ENCODE measurements at regions not wholly inside any gene's neighbourhood (a gene's known extent, or its start where the extent isn't known, plus 50 kb on each side); places are given as distances from the start of the nearest gene placed in this dataset.

DNA sequence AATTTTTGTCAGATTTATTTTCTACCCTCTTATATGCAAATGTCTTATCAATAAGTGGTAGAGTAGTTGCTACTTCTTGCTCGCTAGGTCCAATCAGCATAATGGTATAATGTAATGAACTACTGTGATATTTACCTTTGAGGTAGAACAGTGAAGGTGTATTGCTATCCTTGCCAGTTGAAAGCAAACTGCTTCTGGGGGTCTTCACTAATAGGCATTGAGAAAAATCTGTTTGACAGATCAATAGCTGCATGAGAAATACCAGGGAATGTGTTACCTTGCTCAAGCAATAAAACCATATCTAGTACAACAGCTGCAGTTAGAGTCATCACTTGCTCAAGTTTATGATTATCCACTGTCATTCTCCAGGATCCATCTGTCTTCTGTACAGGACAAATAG, 50.1 kb upstream of the EFEMP1 start:
- no peak for DNase-seq (ENCODE audit: low read depth in 2 of 2)

DNA sequence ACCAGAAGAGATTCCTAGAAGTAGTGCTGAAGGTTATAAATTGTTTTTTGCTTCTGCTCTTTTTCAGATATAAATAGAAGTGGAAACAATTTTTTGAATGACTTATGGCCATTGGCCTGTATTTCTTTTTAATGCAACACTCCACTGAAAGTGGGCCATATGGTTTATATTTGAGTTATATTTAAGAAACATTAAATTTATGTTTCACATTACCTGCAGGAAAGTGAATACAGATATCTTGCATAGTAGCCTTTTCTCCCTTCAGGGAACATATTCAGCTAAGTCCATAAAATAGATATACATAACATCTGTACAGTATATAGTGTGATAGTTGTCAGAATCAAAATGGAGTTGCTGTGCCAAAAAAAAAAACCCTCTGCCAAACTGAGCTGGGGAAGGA, 53.1 kb upstream of the EFEMP1 start:
- DNase-seq (ENCODE audit: low read depth in 2 of 2): no peak

DNA sequence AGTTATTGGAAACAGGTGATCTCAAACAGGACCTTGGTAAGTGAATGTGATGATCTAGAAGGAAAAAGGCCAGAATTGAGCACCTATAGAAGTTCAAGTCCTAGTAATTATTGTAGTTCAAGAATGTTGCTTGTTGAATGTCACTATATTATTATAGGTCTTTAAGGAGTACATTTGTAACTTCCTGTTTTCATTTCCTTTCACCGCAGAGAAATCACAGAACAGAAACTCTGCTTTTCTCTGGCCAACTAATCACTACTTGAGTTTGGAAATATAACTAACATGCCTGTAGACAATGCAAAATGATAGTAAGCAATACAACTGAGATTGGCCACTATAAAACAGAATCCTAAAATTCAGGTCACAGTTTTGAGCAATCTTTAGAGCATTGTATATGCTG, 61.8 kb upstream of the EFEMP1 start:
- no peak for DNase-seq (ENCODE audit: low read depth in 2 of 2)

DNA sequence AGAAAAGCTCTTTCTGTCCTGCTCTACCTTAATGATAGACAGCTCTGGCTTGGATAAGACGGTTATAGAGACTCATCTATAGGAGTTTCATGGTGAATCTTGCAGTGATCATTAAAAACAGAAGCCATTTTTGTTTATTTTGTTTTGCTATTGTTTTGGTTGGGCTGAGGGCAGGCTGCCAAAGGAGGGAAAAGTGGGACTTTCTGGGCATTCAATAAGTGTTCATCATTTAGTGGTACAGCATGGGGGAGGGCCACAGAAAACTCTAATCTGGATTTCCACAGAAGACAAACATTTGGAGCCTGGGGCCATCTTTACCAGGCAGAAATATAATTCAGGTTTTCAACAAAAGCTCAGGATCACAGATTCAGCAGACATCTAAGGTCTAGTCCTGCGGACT, 62.4 kb upstream of the EFEMP1 start:
- DNase-seq (ENCODE audit: low read depth in 2 of 2): no peak

DNA sequence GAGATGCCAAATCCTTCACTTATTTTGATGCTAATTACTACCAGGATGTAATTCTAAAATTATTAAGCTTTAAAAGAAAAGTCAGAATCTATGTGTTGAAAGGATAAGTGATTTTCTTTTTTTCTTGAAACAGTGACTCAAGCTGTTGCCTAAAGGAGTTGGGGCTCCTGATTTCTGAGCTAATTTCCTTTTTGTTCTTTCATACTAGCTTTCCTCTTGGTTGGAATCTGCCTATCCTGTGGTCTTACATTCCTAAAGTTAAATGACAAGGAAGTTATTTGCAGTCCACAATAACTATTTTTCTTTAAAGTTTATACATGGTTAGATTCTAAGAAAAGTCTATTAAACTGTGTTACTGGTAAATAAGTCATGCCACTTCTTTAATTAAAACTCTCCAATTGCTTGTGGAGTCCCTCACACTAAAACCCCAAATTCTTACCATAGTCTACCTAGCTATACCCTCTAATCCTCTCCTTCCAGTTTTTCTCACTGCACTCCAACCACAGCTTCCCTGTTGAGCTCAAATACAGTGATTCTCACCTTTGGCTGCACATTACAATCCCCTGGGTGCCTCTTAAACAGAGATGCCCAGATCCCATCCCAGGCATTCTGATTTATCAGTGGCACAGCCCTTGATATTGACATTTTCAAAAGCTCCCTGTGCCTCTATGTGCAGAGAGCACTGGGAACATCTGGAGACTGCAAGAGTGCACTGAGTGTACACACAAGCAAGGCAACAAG, 63.3 kb upstream of the EFEMP1 start:
- no peak for DNase-seq (ENCODE audit: low read depth in 2 of 2)

DNA sequence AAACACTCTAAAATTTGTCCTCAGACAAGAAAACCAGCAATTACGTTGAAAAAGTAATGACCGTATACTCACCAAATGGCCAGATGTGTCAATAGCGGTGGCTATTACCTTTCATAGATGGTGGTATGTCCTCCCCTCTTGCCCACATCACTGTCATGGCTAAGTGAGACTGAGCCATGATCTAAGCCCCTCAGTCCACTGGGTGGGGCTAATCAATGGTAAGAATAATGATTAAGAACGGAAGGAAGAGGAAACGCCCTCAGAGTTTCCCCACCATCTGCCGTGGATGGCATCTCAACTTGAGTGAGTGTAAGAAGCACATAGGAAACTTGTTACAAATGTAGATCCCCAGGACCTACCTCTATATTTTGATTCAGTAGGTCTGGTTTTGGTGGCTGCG, 65.8 kb upstream of the EFEMP1 start:
- DNase-seq (ENCODE audit: low read depth in 2 of 2): no peak

DNA sequence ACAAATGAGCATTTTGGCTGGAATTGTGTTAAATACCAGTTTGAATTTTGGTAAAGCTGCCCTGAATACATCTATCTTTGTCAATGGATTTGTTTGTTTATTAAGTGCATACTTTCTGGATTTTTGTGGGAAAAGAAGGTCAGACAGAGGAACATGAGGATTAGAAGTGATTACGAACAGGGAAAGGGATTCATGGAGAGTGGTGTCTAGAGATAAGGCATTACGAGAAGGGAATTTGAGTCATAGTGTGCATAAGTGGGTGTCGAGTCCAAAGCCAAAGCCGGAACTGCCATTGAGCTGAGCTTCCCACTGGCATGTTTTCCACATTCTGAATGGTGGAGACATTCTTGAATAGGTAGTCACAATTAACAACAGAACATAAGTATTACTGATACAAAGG, 68.9 kb upstream of the EFEMP1 start:
- DNase-seq (ENCODE audit: low read depth in 2 of 2): peak; percentile 100

DNA sequence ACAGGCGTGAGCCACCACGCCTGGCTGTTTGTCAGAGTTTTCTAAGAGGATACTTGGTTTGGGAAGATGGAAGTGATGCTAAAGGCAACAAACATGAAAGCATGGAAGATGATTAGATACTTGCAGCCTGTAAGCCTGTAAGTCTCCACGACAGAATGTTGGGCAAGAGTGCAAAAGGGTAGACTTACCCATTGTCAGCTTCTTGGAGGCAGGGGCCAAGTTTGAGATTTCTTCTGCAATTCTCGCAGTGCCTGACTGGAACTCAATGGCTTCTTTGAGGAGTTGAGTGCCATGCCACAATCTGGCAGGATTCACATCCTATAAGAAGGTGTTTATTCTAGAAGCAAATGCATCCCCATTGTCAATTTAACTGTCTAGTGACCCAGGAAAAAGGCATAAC, 70.1 kb upstream of the EFEMP1 start:
- no peak for DNase-seq (ENCODE audit: low read depth in 2 of 2)

DNA sequence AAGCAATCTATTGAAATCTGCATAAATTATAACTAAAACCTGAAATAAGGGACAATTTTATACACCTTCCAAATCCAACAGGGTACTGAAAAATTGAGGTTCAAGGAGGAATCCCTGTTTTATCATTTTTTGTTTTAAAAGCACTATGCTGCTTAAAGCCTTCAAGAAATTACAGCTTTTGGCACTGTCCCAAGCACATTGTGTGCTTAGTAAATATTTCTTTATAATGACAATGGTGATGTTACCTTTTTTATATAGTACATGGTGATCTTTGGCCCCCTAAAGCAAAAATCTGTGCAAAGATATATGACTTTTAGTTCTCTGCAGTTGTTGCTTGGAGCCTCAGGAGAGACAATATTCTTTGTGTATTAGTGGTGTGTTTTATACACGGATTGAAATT, 71.6 kb upstream of the EFEMP1 start:
- no peak for DNase-seq (ENCODE audit: low read depth in 2 of 2)

DNA sequence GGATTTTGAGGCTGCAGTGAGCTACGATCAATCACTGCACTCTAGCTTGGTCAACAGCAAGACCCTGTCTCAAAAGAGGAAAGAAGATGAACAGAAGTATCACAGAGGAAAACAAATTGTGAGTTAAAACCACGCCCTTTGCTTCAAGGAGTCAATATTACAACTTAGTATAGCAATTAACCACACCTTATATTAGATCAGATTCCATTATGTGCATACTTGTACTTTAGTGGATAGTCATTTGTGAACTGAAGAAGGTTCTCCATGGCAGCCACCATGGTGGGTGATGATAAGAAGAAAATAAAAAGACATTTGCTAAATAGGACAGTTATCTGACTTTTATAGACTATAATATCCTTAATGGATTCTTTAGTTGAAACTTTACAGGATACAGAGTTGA, 72.3 kb upstream of the EFEMP1 start:
- no peak for DNase-seq (ENCODE audit: low read depth in 2 of 2)

DNA sequence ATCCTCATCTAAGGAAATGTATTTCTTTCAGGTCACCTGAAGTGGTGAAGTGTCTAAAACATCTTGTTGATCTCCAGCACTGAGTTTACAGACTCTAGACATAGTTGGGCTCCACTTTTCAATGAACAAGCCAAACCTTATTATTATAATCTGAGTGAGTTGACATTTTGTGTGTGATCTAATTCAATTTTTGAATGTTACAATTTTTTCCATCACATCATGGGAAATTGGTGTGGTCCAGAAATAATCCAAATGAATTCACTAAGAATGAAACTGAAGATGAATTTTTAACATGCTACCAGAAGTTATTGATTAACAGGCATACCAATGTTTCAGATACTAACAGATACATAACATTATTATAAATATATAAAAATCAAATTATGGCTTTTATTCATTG, 75.6 kb upstream of the EFEMP1 start:
- DNase-seq (ENCODE audit: low read depth in 2 of 2): no peak

DNA sequence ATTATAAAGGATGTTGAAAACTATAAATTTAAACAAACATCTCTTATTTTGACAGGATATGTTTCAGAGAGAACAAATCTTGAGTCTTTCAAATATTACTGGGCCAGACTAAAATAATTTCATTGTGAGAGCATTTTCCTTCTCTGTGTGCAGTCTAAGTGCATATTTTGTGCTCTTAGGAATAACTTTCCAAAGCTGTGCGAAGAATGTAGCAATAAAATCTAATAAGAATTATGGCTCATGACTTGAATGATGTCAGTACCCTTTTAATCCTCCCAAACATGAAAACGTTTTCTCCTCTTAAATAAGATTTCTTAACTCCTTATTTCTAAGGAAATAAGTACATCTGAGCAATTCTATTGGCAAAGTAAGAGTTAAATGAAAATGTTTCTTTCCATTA, 76.2 kb upstream of the EFEMP1 start:
- no peak for DNase-seq (ENCODE audit: low read depth in 2 of 2)

DNA sequence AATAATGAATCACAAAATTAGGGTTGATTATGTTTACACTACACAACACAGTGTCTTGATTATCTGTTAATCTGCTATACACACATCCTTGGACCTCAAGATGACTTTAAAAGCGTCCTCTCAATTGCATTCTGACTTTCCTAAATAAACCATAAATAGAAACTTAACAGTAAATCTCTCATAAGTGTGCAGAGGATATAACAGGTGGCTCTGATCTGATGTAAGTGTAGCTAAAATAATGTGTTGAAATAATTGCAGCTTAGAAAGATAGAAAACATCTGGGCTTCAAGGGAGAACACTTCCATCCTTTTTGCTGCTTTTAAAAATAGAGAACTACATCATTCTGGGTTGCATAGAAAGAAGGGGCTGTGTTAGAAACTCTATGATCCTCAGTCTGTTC, 78.4 kb upstream of the EFEMP1 start:
- no peak for DNase-seq (ENCODE audit: low read depth in 2 of 2)

DNA sequence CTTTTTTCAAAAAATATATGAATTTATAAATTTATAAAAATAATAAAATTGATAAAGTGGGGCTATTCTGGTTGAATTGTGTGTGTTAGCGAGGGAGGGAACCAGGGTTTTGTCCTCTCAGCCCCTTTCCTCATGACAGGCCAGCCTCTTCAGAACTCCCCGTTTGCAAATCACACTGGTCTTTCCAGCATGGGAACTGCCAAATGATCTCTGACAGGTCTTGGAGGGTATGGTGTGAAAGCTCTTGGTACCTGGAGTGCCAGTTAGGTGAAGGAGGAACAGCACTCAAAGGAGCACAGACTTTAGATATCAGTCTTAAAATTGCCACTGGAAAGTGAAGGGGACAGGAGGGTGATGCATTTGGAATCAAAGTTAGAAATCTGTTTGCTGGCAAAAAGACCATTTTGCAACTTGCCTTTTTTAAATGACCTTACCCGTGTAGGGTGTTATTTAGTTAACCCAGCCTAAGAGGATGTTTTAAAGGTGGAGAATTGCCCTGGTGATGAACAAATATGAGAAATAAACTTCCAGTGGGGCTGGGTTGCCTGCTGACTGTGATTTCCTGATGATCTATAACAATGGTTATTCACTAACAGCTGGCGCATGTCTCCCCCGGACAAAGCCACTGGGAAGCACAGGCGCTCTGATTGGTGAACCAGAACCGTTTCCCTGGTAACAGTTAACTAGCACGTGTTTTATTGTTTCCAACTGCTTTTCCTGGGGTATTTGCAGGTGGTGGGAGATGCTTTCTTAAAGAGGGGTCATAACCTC, 85.3 kb upstream of the EFEMP1 start:
- DNase-seq (ENCODE audit: low read depth in 2 of 2): peak; percentile 68 to 75

DNA sequence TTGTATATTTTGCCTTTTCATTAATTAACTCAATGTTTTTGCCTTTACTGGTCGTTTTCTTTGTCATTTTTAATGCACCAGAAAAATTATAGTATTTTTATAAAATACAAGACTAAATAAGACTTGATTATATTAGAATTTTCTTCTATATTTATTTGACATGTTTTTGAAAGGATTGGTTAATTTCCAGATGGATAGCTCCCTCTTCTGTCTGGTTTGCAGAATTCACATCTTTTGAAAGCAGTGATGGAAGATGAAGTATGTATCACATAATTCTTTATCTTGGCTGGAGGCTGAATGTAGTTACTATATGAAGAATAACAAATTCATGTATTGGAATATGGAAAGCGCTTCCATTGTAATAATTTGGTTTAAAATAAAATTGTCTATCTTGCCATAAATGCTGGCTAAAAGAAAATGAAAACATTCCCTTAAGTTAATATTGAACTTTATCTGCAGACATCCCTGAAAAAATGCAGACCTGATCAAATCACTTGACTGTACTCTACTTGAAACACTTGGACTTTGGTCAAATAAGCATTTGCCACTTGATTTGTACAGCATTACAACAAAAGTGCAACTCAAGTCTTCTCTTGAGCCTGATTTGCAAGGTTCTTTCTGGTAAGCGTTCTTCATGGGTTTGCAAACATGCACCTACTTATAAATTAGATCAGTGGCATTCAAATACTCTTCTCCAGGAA, 86.3 kb upstream of the EFEMP1 start:
- DNase-seq (ENCODE audit: low read depth in 2 of 2): peak in 1 of 2 experiments; percentile 44

DNA sequence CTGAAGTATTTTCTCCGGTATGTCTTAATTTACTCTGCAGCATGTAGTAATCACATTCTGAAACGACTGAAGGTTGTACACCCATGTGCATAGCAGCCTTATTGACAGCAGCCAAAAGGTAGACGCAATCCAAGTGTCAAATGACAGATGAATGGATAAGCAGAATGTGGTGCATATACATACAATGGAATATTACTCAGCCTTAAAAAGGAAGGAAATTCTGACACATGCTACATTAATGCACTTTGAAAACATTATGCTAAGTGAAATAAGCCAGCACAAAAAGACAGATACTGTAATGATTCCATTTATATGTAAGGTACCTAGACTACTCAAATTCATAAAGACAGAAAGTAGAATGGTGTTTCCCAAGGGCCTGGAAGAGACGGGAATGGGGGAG, 88.0 kb upstream of the EFEMP1 start:
- DNase-seq (ENCODE audit: low read depth in 2 of 2): no peak

DNA sequence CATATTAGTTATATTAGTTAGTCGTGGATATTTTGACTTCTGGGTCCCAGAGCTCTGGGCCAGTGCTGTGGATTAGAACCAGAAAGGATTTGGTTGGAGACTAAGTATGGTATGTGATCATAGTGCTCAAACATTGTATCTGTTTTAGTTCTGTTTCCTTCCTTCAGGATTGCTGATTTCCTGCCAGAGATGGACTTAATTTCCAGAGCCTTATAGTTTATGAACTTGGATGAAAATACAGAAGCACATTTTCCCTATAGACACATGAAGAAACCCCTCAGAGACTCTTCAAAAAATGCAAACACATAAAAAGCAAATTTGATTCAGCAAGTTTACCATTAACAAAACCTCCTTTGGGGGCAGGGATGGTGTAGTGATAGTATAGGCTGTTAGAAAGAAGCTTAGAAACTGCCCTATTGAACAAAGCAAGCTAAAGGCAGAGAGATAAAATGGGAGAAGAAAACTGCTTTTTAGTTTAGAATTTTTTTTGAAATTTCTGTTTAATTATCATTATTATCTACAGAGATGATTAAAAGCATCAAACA, 88.7 kb upstream of the EFEMP1 start:
- no peak for DNase-seq (ENCODE audit: low read depth in 2 of 2)

DNA sequence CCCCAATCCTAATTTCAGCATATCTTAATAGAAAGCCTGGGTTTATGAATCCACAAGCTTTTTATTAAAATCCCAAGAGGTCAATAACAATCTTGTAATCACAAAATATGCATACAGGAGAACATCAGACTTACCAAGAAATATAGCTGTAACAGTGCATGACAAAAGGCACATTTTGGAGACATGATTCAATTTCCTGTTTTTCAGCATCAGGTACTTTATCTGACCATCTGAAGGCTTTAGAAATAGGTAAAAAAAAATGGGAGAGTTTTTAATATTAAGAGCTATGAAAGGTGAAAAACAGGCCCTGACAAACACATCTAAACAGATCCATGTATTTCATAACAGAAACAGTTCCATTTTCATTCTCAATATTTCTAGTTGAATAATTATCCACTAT, 89.9 kb upstream of the EFEMP1 start:
- DNase-seq (ENCODE audit: low read depth in 2 of 2): no peak

DNA sequence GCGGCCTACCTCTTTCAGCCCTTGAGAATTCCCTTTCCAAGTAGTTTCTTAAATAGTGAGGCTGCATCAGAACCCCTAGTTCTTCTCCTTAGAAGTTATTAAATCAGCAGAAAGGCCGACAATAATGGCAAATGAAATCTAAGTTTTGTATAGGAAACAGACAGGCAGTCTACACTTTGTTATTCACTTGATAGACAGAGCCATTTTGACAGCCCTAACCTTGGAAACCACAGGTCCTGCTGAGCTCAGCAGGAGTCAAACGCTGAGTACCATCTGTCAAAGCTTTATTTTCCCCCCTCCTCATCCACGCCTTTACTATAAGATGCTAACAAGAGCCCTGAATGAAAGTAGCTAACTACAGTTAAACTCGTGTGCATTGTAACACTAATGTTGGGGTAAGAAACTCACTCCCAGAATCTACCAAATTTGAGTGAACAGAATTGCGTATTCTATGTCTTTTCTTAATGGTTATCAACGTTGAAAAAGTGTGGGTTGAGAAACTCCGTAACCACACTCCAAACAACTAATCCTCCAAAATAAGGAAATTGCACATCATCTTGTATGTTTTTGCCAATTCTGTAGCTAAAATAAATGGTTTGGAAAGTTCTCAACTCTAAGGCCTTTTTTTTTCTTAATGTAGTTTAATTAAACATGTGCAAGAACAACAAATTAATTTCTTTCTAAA, 90.6 kb upstream of the EFEMP1 start:
- DNase-seq (ENCODE audit: low read depth in 2 of 2): no peak

DNA sequence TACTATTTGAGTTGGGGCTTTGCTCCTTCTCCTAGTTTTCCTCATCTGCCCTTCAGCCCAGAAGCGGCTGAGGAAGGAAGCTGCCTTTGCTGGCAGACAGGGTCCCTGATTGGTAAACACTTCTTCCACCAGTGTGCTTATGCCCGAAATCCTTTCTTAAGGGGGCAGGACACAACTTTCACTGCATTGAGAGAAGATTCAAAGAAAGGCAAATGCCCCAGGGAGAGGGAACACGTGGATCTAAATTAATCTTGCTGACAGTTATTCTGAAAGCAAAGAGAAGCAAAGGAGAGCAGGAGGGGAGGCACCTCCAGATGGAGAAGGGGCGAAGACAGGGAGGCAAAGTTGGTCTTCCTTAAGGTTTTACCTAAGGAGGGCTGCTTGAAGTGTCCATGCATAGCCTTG, 92.1 kb upstream of the EFEMP1 start:
- no peak for DNase-seq (ENCODE audit: low read depth in 2 of 2)

DNA sequence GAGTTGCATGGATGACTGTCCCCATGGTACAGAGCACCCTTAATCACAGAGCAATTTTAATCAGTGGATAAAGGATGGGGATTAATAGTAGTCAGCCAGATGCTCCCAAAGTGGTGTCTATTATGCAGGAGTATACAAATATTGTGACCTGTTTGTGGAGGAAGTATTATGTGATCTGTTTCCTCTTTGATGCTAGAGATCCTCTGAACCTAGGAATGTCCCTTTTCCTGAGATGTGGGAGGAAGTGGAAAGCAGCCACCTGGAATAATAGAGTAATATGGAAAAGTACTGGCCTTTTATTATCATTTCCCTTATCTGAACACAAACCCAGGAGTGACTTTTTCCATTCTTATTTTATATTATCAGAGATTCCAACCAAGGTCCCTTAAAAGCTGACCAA, 94.2 kb upstream of the EFEMP1 start:
- DNase-seq (ENCODE audit: low read depth in 2 of 2): no peak

DNA sequence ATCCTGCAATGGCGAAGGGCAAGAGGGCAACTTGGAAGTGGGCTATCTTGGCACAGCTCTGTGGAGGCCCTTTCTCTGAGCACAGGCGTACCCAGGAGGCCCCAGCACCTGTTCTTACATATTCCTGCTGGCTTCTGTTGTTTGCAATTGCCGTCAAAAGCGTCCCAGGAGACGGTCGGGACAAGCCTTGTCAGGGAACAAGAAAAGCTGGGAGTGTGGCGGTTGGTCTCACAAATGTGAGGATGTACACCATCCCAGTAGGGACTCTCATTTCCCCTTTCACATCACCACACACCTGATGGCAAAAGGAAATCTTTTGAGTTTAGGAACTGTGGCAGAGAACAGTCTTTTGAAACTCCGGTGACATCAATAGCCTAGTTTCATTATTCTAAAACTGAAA, 94.7 kb upstream of the EFEMP1 start:
- DNase-seq (ENCODE audit: low read depth in 2 of 2): no peak
